CMK (cell line): ENCODE measurements at regions not wholly inside any gene's neighbourhood (a gene's known extent, or its start where the extent isn't known, plus 50 kb on each side); places are given as distances from the start of the nearest gene placed in this dataset.

Source experiments
- DNase-seq: peaks from one replicate; pipeline ENCODE4 v3.0.0-alpha.2; 2010; ENCODE audit warnings: low read depth

DNA sequence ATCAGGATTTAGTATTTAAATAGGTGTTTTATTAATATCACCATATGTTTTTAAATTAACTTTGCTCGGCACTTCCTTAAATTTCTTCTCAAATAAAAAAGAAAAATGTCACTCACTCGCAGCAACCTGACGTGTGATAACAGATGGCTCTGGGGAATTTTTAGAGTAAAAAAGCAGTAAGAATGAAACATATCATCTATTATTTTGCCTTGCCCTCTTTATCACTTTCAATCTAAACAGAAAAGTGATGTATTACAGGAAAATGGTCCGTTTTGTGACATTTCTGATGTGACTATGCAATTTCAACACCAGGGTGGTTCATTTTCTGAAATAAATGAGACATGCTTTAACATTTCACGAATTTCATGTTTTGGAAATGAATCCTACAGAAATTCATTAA, 1368.0 kb upstream of the LRRTM1 start:
- no peak for DNase-seq

DNA sequence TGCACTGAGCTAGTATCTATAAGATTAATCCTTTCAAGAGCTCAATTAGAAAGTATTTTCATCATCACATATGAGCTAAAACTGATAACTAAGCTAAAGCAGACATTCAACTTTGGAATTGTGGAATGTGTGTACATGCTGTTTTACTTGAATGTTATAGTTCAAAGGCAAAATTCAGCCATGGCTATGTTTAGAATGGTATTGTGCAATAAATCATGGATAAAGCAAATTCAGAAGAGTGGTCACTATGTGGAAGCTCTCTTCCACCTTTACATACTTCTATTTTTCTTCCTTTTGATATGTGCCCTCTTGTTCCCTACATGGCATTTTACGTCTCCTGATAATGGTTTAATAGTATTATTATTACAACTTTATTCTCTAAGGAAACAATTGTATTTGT, 1366.3 kb upstream of the LRRTM1 start:
- DNase-seq: no peak

DNA sequence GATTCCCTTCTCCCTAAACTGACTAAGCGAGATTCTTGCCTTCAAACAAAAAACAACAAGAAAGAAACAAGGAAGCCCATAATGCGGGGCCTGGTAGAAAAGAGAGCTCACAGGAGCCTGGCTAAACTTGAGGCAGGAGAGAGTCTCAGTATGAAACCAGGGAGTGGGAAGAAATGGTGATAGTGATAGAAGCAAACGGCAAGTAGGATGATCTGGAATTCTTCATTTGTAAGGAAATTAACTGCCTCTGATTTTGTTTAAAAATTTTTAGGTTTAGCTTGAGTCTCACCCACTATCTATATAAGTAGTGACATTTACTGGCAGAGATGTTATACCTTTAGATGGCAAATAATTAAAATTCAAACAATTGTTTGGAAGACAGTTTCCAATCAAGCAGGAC, 1356.5 kb upstream of the LRRTM1 start:
- no peak for DNase-seq

DNA sequence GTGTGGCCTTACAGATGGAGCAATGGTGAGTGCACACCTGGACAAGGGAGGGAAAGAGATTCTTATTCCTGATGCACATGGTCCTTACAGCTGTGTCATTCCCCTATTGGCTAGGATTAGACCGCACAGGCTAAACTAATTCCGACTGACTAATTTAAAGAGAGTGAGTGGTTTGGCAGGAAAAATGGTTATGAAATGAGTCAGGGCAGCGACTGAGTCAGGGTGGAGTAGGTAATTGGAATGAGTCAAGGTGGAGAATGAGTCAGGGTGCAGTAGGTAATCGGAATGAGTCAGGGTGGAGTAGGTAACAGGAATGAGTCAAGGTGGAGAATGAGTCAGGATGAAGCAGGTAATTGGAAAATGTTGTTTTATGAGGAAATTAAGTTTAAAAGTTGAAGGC, 1353.7 kb upstream of the LRRTM1 start:
- DNase-seq: no peak

DNA sequence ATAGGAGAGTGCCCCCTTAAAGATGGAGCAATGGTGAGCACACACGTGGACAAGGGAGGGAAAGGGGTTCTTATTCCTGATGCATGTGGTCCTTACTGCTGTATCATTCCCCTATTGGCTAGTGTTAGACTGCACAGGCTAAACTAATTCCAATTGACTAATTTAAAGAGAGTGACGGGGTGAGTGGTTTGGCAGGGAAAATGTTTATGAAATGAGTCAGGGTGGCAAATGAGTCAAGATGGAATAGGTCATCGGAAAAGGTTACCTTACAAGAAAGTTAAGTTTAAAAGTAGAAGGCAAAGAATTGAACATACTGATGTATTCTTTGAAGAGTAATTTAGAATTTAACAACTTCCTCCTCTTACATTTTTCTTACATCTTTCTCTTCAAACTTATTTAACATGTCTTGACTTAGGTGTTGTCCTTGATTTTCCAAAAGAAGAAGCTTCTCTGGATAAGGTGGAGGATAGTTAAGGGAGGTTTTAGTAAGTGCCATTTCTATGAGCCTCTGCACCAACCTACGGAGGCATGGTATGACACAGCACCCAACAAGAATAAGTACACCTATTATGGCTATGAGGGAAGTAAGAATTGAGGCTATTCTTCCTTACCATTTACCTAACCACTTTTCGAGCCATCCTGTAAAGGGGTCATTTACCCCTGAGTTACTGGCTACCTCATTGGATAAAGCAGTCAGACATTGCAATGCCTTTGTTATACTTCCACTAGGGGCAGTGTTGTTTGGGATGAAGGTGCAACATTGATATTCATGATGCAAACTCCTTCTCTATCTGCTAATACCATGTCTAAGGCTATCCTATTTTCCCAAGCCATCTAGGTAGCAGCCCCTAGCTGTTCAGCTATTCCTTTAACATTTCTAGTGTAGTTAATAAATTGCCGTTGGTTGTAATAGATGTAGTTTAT, 1345.8 kb upstream of the LRRTM1 start:
- peak; percentile 7 for DNase-seq

DNA sequence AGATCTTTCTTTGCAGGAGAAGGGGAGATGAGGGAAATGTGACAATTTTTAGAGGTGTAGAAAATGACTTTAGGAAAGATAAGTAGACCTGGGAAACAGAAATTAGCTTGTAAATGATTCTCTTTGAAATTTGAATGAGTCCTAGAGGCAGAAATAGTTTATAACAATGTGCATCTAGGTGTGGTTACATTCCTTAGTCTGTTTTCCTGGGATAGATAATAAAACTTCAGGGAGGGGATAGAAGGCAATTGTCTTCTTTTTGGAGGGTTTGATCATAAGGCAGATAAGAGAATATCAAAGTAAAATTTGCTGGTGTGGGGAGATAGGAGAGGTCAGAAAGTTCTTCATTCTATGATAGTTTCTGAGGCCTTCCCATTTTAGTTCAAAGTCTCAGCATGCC, 1344.3 kb upstream of the LRRTM1 start:
- DNase-seq: no peak

DNA sequence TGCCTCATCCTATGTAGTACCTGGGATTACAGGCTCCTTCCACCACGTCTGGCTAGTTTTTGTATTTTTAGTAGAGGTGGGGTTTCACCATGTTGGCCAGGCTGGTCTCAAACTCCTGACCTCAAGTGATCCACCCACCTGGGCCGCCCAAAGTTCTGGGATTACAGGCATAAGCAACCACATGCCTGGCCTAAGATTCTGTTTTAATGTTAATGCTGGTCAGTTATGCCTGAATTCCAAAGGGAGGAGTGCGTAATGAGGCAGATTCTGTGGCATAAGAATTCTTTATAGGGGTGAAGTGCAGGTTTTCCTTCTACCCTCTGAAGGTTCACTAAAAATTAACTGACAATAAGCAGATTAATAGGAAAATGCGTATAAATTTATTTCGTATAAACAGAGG, 1343.8 kb upstream of the LRRTM1 start:
- DNase-seq: no peak

DNA sequence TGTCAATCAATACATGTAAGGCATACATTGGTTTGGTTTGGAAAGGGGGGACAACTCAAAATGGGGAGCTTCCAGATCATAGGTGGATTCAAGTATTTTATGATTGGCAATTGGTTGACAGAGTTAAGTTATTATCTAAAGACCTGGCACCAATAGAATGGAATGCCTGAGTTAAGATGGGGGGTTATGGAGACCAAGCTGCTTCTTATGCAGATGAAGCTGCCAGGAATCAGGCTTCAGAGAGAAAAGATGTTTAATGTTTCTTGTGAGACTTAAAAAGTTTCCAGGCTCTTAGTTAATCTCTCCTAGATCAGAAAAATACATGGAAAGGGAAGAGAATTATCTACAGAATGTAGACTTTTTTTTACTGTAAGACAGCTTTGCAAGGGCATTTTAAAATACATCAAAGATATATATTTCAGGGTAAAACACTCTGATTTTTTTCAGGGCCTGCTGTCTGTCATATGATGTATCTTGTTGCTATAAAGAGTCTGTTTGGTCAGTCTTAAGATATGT, 1343.2 kb upstream of the LRRTM1 start:
- no peak for DNase-seq

DNA sequence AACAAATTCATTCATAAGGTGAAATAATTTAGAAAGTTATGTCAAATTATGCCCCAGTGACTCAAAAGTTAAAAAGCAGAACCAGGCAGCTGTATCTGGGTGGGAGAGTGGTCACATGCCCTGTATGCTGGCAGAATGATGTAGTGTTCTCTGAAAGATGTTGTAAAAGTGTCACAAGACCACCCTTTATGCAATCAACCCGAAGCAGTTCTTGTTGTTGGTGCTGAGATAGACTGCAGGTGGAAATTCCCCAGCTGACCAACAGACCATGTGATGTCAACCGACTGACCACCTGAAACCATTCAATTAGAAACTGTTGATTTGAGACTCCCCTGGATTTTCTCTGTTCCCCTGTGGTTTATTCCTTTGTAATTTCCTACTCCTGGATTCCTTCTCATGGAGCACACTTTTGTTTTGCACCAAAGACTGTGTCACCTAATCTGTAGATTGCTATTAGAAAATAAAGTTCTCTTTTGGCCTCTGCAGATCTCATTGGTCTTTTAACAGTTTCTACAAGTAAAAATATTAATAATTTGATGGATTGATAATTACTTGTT, 1341.3 kb upstream of the LRRTM1 start:
- DNase-seq: no peak

DNA sequence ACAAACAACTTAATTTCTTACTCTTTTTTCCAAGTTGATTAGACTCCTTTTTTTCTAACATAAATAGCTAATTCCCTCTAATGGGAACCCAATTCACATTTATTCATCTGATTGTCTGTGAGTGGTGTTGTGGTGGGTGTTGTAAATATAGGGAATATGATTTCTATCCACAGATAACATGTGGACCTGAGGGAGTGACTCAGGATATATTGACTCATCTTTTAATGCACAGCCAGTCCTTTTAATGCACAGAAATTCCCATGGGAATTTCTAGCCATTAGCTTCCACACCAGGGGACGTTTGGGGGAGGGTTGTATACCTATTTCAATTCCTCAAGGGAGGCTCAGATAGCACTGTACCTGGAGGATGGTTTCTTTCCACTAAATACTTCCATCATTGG, 1339.6 kb upstream of the LRRTM1 start:
- DNase-seq: no peak

DNA sequence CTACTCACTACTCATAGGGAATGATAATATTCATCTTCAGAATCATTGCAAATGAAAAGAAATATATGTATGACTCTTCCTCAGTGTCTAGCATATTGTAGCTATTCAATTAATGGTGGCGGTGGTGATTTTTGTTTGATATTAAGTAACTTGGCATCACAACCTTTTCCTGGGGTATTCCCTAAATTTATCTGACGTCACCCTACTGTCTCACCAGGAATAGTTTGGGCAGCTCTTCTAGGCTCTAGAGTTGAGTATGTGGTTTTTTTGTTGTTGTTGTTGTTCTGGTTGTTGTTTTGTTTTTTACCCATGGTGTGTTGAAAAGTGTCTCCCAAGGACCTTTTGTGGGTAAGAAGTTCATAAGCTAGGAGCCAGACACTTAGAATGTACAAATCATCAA, 1320.3 kb upstream of the LRRTM1 start:
- DNase-seq: no peak

DNA sequence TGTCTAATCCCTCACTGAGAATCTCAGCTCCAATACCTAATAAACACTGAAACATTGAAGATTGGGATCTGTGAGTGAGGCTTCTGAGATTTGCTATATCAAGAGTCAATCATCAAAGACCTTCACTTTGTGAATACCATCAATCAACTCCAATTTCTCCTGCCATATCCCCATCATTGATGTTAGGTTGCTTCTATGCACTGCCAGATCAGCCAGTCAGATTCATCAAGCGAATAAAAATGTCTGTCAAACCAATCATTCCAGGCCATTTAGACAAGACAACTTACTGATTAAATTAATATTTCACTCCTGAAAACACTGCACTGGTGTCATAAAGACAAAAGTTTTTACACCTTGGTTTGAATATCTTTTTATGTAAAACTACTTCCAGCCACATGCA, 1295.5 kb upstream of the LRRTM1 start:
- DNase-seq: no peak

DNA sequence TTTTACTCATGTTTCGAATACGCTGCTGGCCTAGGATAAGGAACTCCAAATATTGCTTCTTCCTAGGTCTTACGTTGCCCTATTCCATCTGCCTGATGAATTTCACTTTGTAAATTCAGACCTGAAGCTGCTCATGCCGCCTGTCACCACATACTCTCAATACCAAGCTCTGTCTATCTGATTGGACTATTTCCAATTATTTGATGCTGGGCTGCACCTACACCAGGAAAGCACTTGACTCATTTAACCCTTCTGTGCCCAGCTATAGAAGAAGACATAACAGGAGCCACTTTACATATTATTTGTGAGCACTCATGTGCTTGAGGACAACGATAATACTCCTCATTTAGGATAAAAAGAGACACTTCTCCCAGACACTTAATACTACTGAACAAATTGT, 1293.9 kb upstream of the LRRTM1 start:
- DNase-seq: no peak

DNA sequence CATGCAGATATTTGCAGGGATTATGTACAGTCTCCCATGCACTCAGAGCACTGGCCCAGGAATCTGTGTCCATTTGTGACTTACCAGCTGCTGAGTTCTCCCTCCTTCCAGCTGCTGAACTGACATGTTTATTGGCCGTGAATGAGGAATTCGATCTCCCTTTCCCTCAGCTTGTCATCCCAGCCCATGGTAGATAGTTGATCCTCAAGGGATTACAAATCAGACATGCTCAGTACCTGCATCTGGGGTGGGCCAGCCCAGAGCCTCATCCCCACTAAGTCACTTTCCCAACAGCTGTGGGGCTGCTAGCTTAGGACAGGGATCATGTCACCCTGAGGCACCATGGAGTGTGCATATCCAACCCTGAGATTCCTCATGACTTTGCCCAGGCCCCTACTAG, 1284.9 kb upstream of the LRRTM1 start:
- no peak for DNase-seq

DNA sequence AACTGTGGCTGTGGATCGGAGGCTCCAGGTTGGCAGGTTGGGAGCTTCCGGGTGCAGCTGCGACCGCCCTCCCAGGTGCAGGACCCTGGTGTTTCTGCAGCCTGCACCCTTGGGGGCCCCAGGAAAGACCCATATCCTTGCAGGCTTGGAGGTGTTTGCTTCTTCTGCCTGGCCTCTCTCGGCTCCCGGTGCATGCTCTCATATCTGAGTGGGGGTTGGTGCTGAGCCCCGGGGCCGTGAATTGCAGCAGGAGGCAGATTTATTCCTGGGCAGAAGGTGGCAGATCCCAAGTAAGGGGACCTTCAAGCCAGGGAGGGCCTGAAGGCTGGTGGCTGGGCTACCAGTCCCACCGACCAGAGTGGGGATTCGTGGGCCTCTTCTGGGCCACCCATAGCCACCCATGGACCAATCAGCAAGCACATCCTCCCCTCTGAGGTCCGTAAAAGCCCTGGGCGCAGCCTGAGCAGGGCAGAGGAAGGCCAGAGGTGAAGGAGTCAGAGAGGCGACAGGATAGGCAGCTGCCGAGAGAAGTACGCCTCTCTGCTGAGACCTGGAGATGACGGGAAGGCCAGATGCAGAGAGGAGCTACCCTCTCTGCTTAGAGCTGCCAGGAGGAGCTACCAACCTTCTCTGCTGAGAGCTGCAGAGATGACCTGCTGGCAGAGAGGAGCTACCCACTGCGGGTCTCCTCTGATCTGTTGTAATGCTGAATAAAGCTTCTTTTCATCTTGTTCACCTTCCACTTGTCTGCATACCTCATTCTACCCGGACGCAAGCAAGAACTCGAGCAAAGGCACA, 1279.0 kb upstream of the LRRTM1 start:
- no peak for DNase-seq

DNA sequence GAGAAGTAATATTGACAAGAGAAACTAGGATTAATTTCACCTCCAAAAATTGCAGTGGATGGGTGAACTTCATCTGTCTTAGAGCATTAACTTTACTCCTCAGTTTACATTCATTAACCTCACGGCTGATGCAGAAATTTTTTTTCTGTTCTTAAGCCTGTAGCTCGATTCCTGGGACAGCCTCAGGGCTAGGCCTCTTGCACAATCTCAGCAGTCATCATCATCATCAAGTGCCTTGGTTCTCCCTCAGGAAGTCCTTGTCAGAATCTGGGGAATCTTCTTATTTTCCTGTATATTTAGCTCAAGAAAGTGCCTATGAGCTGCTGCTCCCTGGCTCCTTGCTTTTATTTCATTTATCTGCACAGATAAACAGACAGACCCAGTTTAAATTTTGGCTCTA, 1272.2 kb upstream of the LRRTM1 start:
- DNase-seq: no peak

DNA sequence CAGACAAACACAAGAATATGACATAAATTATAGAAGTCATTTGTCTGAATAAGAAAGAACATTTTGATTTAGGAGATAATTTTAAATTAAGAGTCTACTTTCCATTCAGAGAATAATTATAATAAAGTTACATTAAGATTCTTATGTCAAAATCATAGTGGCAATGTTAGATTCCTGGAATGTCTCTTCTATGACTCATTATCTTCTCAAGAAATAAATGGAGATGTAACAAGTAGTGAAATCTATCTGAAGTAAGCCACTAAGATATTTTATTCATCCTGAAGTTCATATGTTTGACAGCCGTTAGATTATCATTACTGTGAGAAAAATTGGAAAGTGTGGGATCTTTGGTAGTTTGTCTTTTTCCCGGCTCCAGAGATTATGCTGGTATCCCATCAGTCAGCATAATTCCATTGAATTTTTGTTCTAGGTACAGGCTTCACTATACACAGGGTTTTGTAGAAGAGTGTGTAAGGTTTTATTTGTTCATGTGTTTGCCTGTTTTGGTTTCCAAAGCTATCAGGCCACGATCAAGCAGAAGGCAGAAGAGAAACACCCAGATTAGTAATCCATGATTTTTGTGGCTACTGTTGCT, 1246.6 kb upstream of the LRRTM1 start:
- DNase-seq: no peak

DNA sequence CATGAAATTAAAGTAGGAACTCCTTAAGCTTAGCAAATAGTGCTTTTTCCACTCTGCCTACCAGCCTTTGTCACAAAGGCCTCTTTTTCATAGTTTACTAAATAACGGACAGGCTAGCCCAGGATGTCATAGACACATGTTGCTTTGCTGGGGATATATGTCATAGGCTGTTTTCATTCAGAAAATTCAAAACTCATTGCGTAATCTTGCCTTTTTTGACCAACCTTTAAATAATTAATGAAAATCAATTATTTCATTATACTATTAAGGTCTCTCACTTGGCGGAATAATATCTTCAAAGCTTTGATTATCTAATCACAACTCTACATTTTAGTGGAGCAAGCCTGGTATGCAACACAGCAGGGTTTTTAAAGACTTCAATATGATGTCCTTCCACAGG, 1245.7 kb upstream of the LRRTM1 start:
- no peak for DNase-seq

DNA sequence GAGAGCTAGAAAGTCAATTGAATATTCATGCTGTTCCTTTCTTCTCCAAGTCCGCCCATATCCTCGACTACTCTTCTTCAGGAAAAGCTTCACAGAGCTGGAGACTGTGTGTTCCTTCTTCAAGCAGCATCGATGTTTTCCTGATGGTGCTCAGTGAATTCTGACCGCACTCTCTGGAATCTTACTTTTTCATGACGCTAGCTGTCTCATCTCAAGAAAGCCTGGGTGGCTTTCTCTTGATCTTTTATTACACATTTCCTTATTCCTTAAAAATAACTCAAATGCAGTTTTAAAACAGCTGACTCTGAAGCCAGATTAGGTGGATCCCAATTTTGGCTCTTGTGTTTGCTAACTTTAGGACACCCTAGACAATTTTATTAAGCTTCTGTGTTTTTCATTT, 1245.1 kb upstream of the LRRTM1 start:
- DNase-seq: no peak

DNA sequence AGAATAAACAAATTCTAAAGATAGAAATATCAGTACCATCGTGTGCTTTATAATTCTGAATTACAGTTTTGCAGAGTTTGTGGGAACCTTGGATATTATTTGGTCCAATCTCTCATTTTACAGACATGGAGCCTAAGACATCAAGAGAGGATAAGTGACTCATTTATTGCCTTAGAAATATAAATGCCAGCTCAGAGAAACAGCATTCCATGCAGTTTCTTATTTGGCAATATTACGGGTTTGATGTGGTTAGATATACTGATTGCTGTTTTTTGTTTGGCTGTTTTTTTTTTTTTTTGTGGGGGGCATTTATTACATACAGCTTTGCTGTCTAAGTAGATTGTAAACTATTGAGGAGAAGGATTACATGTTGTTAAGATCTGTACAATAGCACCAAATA, 1241.1 kb upstream of the LRRTM1 start:
- no peak for DNase-seq

DNA sequence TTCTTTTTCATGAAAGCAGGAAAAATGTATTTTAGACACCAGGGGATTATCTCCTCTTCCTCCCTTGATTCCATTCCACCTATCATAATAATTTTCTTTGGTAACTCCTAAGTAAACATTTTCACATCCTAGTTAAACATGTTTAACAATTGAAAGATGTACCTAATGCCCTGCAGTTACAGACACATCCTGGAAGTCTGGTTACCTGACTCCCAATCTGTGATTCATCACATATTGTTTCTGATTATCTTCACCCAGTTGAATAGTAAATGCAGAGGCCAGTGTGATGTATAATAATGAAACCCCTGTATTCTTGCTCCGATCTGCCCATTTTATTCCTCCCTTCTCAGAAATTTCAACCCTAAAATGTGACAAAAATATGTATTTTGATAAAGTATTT, 1237.6 kb upstream of the LRRTM1 start:
- DNase-seq: no peak

DNA sequence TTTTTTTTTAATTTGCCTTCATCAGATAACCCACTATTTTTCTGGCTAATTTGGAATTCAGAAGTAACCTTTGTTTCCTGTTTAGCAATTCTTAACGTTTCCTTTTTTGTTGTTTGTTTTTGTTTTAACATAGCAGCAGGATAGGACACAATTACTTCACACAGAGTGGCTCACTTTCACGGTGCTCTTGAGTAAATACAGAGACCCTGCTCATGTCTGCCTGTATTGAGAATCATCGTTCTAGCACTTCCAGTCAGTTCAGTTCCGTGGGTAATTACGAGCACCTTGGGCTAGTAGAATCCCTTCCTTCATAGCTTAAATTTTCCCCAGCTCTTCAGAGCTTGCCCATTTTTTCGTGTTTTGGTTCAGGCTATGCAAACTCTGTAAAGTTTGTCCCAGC, 1225.4 kb upstream of the LRRTM1 start:
- no peak for DNase-seq
